SK-N-MC (cell line): ENCODE measurements at regions not wholly inside any gene's neighbourhood (a gene's known extent, or its start where the extent isn't known, plus 50 kb on each side); places are given as distances from the start of the nearest gene placed in this dataset.

Source experiments
- DNase-seq: peaks from one replicate; pipeline ENCODE4 v3.0.0-alpha.2; 2011; ENCODE audit warnings: low read depth, low spot score
- H3K27ac ChIP-seq: fragments of 200-600 bp; sonication (generic); 2 replicates; pipeline ENCODE4 v1.5.1; 2016; ENCODE audit warnings: mixed run types
- H3K36me3 ChIP-seq: fragments of 200-600 bp; sonication (generic); 2 replicates; pipeline ENCODE4 v1.6.1; 2017; ENCODE audit warnings: antibody characterized with exemption, low read length, mixed read lengths; ENCODE audit not compliant: insufficient read depth
- H3K4me3 ChIP-seq: fragments of 200-600 bp; sonication (generic); 2 replicates; pipeline ENCODE4 v1.5.1; 2016
- H3K9ac ChIP-seq: fragments of 200-600 bp; sonication (generic); 2 replicates; pipeline ENCODE4 v1.8.0; 2017; ENCODE audit warnings: mixed run types, mixed read lengths; ENCODE audit not compliant: insufficient read length
- H3K9me3 ChIP-seq: fragments of 200-600 bp; sonication (generic); 2 replicates; pipeline ENCODE4 v1.6.1; 2017; ENCODE audit warnings: low read depth, mild to moderate bottlenecking, antibody characterized with exemption, low read length, moderate library complexity, mixed read lengths
- EZH2 ChIP-seq: fragments of 200-600 bp; sonication (generic); IDR thresholded peaks from one replicate; pipeline ENCODE4 v1.6.1; 2017; ENCODE audit warnings: antibody characterized with exemption
- FOXP2 ChIP-seq: optimal IDR thresholded peaks from 2 replicates; pipeline ENCODE3; 2011; ENCODE audit warnings: mild to moderate bottlenecking, moderate library complexity; ENCODE audit not compliant: insufficient read depth; ENCODE audit errors: extremely low read length, control extremely low read depth
- POLR2AphosphoS5 ChIP-seq: IDR thresholded peaks from 2 replicates; pipeline ENCODE4 v1.6.1; 2012; ENCODE audit warnings: mild to moderate bottlenecking, low read depth, low read length, borderline replicate concordance

- TF ChIP-seq FOXP2 (no peak), EZH2 (no peak), POLR2AphosphoS5 (no peak)
- DNase-seq, result no peak
- no peak overlapping the region for H3K4me3 ChIP-seq
- no peaks in the 10 kb centered on the region for H3K9me3 ChIP-seq
- H3K36me3 ChIP-seq, result no peaks in the 10 kb centered on the region
- H3K9ac ChIP-seq, result no peak overlapping the region
- no peak overlapping the region for H3K27ac ChIP-seq
These were observed 394.7 kb downstream of the TFEC start for GRCh38 chr7:115635876-115636275.

GRCh38 chr7:115635376-115635775, 395.2 kb downstream of the TFEC start:
- H3K4me3 ChIP-seq, result no peak overlapping the region
- no peak overlapping the region for H3K9ac ChIP-seq
- no peak overlapping the region for H3K27ac ChIP-seq
- no peak for TF ChIP-seq EZH2
- no peak for TF ChIP-seq POLR2AphosphoS5
- no peak for TF ChIP-seq FOXP2
- DNase-seq, result no peak
- H3K36me3 ChIP-seq, result no peaks in the 10 kb centered on the region
- no peaks in the 10 kb centered on the region for H3K9me3 ChIP-seq

- Histone ChIP-seq H3K4me3 (no peak overlapping the region), H3K27ac (no peak overlapping the region), H3K36me3 (no peaks in the 10 kb centered on the region), H3K9ac (no peak overlapping the region), H3K9me3 (no peaks in the 10 kb centered on the region)
- DNase-seq, result no peak
- TF ChIP-seq FOXP2 (no peak), EZH2 (no peak)
These were observed 395.9 kb downstream of the TFEC start for GRCh38 chr7:115634633-115635032.

GRCh38 chr7:115632636-115633035, 397.9 kb downstream of the TFEC start:
- Histone ChIP-seq H3K9ac (no peak overlapping the region), H3K27ac (no peak overlapping the region), H3K4me3 (no peak overlapping the region), H3K36me3 (no peaks in the 10 kb centered on the region), H3K9me3 (no peaks in the 10 kb centered on the region)
- DNase-seq, result no peak
- TF ChIP-seq POLR2AphosphoS5, result no peak
- no peak for TF ChIP-seq FOXP2
- no peak for TF ChIP-seq EZH2

GRCh38 chr7:115631782-115632181, 398.8 kb downstream of the TFEC start:
- TF ChIP-seq FOXP2, result no peak
- no peak for TF ChIP-seq POLR2AphosphoS5
- no peak for TF ChIP-seq EZH2
- Histone ChIP-seq H3K27ac (no peak overlapping the region), H3K9ac (no peak overlapping the region), H3K4me3 (no peak overlapping the region), H3K9me3 (no peaks in the 10 kb centered on the region), H3K36me3 (no peaks in the 10 kb centered on the region)
- DNase-seq, result no peak

- DNase-seq, result no peak
- TF ChIP-seq FOXP2 (no peak), EZH2 (no peak), POLR2AphosphoS5 (no peak)
- H3K36me3 ChIP-seq, result no peaks in the 10 kb centered on the region
- no peak overlapping the region for H3K27ac ChIP-seq
- no peak overlapping the region for H3K9ac ChIP-seq
- no peak overlapping the region for H3K4me3 ChIP-seq
- H3K9me3 ChIP-seq, result no peaks in the 10 kb centered on the region
These were observed 400.5 kb downstream of the TFEC start for GRCh38 chr7:115630049-115630448.

- no peak for TF ChIP-seq POLR2AphosphoS5
- no peak for TF ChIP-seq EZH2
- TF ChIP-seq FOXP2, result no peak
- Histone ChIP-seq H3K9me3 (no peaks in the 10 kb centered on the region), H3K27ac (no peak overlapping the region), H3K36me3 (no peaks in the 10 kb centered on the region), H3K9ac (no peak overlapping the region), H3K4me3 (no peak overlapping the region)
- no peak for DNase-seq
These were observed 411.9 kb downstream of the TFEC start for GRCh38 chr7:115618676-115619075.

- TF ChIP-seq EZH2 (no peak), POLR2AphosphoS5 (no peak), FOXP2 (no peak)
- Histone ChIP-seq H3K27ac (no peak overlapping the region), H3K9ac (no peak overlapping the region)
These were observed 416.7 kb downstream of the TFEC start for GRCh38 chr7:115613836-115614235.

GRCh38 chr7:115603416-115603815, 427.1 kb downstream of the TFEC start:
- no peak for TF ChIP-seq EZH2
- no peak for TF ChIP-seq POLR2AphosphoS5
- no peak for TF ChIP-seq FOXP2
- DNase-seq, result no peak
- Histone ChIP-seq H3K27ac (no peak overlapping the region), H3K4me3 (no peak overlapping the region), H3K9ac (no peak overlapping the region), H3K36me3 (no peaks in the 10 kb centered on the region), H3K9me3 (no peaks in the 10 kb centered on the region)

More at GRCh38 chr7:115613836-115614235, 416.7 kb downstream of the TFEC start:
- Histone ChIP-seq H3K4me3 (no peak overlapping the region), H3K9me3 (no peaks in the 10 kb centered on the region), H3K36me3 (no peaks in the 10 kb centered on the region)
- no peak for DNase-seq
